Neuronal stem cell (in vitro differentiated cells): ENCODE measurements at regions not wholly inside any gene's neighbourhood (a gene's known extent, or its start where the extent isn't known, plus 50 kb on each side); places are given as distances from the start of the nearest gene placed in this dataset.
A peak's percentile ranks its signal among the peaks of the same experiment; 100 is the strongest.

Experiments used
- DNase-seq: peaks from one replicate; pipeline ENCODE4 v3.0.0-alpha.2; 2013; ENCODE audit warnings: low spot score
- H2AFZ ChIP-seq: one replicate; pipeline ENCODE4 v1.6.1; 2013; ENCODE audit warnings: mild to moderate bottlenecking, low read length, inconsistent platforms
- H2AK5ac ChIP-seq: 2 replicates; pipeline ENCODE4 v1.6.1; 2013; ENCODE audit warnings: low read depth, mild to moderate bottlenecking, inconsistent platforms, low read length, moderate library complexity, mixed read lengths
- H2BK120ac ChIP-seq: 2 replicates; pipeline ENCODE4 v1.6.1; 2013; ENCODE audit warnings: low read depth, mild to moderate bottlenecking, inconsistent platforms, low read length, moderate library complexity, mixed read lengths
- H2BK12ac ChIP-seq: one replicate; pipeline ENCODE4 v1.6.1; 2013; ENCODE audit warnings: low read length, inconsistent platforms
- H2BK15ac ChIP-seq: 2 replicates; pipeline ENCODE4 v1.6.1; 2013; ENCODE audit warnings: mild to moderate bottlenecking, low read length, inconsistent platforms, mixed read lengths
- H2BK5ac ChIP-seq: one replicate; pipeline ENCODE4 v1.6.1; 2013; ENCODE audit warnings: inconsistent platforms, mild to moderate bottlenecking, low read length, moderate library complexity
- H3K14ac ChIP-seq: one replicate; pipeline ENCODE4 v1.6.1; 2013; ENCODE audit warnings: low read length, inconsistent platforms
- H3K18ac ChIP-seq: 2 replicates; pipeline ENCODE4 v1.6.1; 2013; ENCODE audit warnings: low read length, inconsistent platforms
- H3K23ac ChIP-seq: 2 replicates; pipeline ENCODE4 v1.6.1; 2013; ENCODE audit warnings: low read depth, mild to moderate bottlenecking, mixed read lengths, low read length, inconsistent platforms; ENCODE audit not compliant: poor library complexity
- H3K27ac ChIP-seq: replicated peaks from 3 replicates; pipeline ENCODE4 v1.5.1; 2013; ENCODE audit warnings: low read length, inconsistent platforms
- H3K27me3 ChIP-seq, 3 experiments: 2 replicates each; pipeline ENCODE4 v1.6.1; 2013; ENCODE audit warnings: low read length in 3 of 3, mild to moderate bottlenecking in 2 of 3, inconsistent platforms in 1 of 3, low read depth in 1 of 3, mixed read lengths in 1 of 3, moderate library complexity in 1 of 3; ENCODE audit not compliant: control insufficient read depth in 3 of 3, insufficient read depth in 3 of 3
- H3K36me3 ChIP-seq, 2 donors: replicated peaks in 1 of 2; 2 replicates each; pipeline ENCODE4 v1.6.1; 2013; ENCODE audit warnings: low read length in 2 of 2; ENCODE audit not compliant: control insufficient read depth in 2 of 2, insufficient read depth in 2 of 2
- H3K4ac ChIP-seq: 2 replicates; pipeline ENCODE4 v1.6.1; 2013; ENCODE audit warnings: inconsistent platforms, mild to moderate bottlenecking, low read length, moderate library complexity
- H3K4me1 ChIP-seq, 2 donors: 1 replicate in 1 of 2; 2 replicates in 1 of 2; pipeline ENCODE4 v1.6.1; 2013; ENCODE audit warnings: low read length in 2 of 2, low read depth in 1 of 2; ENCODE audit not compliant: control insufficient read depth in 2 of 2, insufficient read depth in 1 of 2
- H3K4me2 ChIP-seq: one replicate; pipeline ENCODE4 v1.6.1; 2013; ENCODE audit warnings: mild to moderate bottlenecking, low read length, inconsistent platforms; ENCODE audit not compliant: insufficient read depth, poor library complexity, severe bottlenecking
- H3K4me3 ChIP-seq, 2 donors: 2 replicates each; pipeline ENCODE4 v1.5.1; 2013; ENCODE audit warnings: low read length in 2 of 2, mild to moderate bottlenecking in 2 of 2, inconsistent platforms in 1 of 2, moderate library complexity in 1 of 2
- H3K79me1 ChIP-seq: one replicate; pipeline ENCODE4 v1.6.1; 2013; ENCODE audit warnings: low read depth, mild to moderate bottlenecking, inconsistent platforms, low read length, moderate library complexity
- H3K9ac ChIP-seq: one replicate; pipeline ENCODE4 v1.6.1; 2013; ENCODE audit warnings: mild to moderate bottlenecking, low read depth, low read length, inconsistent platforms; ENCODE audit not compliant: poor library complexity
- H3K9me3 ChIP-seq, 2 donors: replicated peaks in 1 of 2; 2 replicates each; pipeline versions ENCODE3 to v1.6.1; 2013; ENCODE audit warnings: low read length in 2 of 2, mild to moderate bottlenecking in 2 of 2, inconsistent platforms in 1 of 2, low read depth in 1 of 2, mixed read lengths in 1 of 2, moderate library complexity in 1 of 2; ENCODE audit not compliant: control insufficient read depth in 2 of 2, insufficient read depth in 1 of 2
- H4K8ac ChIP-seq: one replicate; pipeline ENCODE4 v1.6.1; 2013; ENCODE audit warnings: low read depth, mild to moderate bottlenecking, inconsistent platforms, low read length, moderate library complexity
- H4K91ac ChIP-seq: one replicate; pipeline ENCODE4 v1.6.1; 2013; ENCODE audit warnings: low read length, low read depth, mild to moderate bottlenecking, inconsistent platforms; ENCODE audit not compliant: poor library complexity
- WGBS, 2 donors: extraction: QIAGEN DNeasy Blood & Tissue Kit; methylation state at CpG; one replicate each; pipeline ENCODE4 v1.1.7; 2013; ENCODE audit warnings: missing lambda C conversion rate in 2 of 2, mixed read lengths in 1 of 2; ENCODE audit not compliant: insufficient read length in 2 of 2, insufficient replicate concordance in 1 of 2; ENCODE audit errors: extremely low coverage in 2 of 2; 5-methylcytosine and 5-hydroxymethylcytosine counted together

- Histone ChIP-seq H3K9ac (no peak overlapping the region), H3K4me3 (no peak overlapping the region), H4K91ac (no peak overlapping the region), H2BK12ac (no peak overlapping the region), H2BK120ac (no peak overlapping the region), H3K27me3 (peaks cover 0 to 23% (median 0%) of the 10 kb centered on the region in 3 experiments), H2BK15ac (no peak overlapping the region), H2AFZ (no peak overlapping the region), H3K4me2 (no peak overlapping the region), H3K79me1 (no peaks in the 10 kb centered on the region), H4K8ac (no peak overlapping the region), H3K27ac (no peak overlapping the region), H3K4me1 (peaks cover 0 to 7% of the 10 kb centered on the region in 2 donors), H2AK5ac (no peak overlapping the region), H3K36me3 (no peaks in the 10 kb centered on the region), H3K14ac (no peak overlapping the region), H3K9me3 (no peaks in the 10 kb centered on the region), H3K4ac (no peak overlapping the region), H3K18ac (no peak overlapping the region), H3K23ac (no peak overlapping the region), H2BK5ac (no peak overlapping the region)
- WGBS, 2 donors = no CpG with 5 or more reads among the region's 6 CpGs
- DNase-seq = no peak
These were observed 272.7 kb upstream of the MVB12B start for GRCh38 chr9:126053913-126054312.

- H2AK5ac ChIP-seq = peak overlapping the region; percentile 47
- no peak overlapping the region for H3K27ac ChIP-seq
- no peak overlapping the region for H4K91ac ChIP-seq
- no peak overlapping the region for H2BK12ac ChIP-seq
- H4K8ac ChIP-seq = no peak overlapping the region
- no peaks in the 10 kb centered on the region for H3K79me1 ChIP-seq
- no peak for DNase-seq
- no peak overlapping the region for H3K4ac ChIP-seq
- H3K9ac ChIP-seq = no peak overlapping the region
- H3K18ac ChIP-seq = peak overlapping the region; percentile 27
- H3K36me3 ChIP-seq = no peaks in the 10 kb centered on the region
- peaks cover 0 to 26% (median 0%) of the 10 kb centered on the region in 3 experiments for H3K27me3 ChIP-seq
- no CpG with 5 or more reads among the region's 16 CpGs for WGBS, 2 donors
- H3K9me3 ChIP-seq = no peaks in the 10 kb centered on the region
- H2BK120ac ChIP-seq = no peak overlapping the region
- no peak overlapping the region for H2BK5ac ChIP-seq
- H3K14ac ChIP-seq = no peak overlapping the region
- no peak overlapping the region for H3K23ac ChIP-seq
- no peak overlapping the region for H2AFZ ChIP-seq
- H2BK15ac ChIP-seq = peak overlapping the region; percentile 31
- no peak overlapping the region for H3K4me2 ChIP-seq
- peaks cover 0 to 2% of the 10 kb centered on the region in 2 donors for H3K4me1 ChIP-seq
- no peak overlapping the region for H3K4me3 ChIP-seq
These were observed 271.1 kb upstream of the MVB12B start for GRCh38 chr9:126055381-126055985.

- no CpG with 5 or more reads among the region's 10 CpGs for WGBS, 2 donors
These were observed 270.2 kb upstream of the MVB12B start for GRCh38 chr9:126056312-126057021.

GRCh38 chr9:126057121-126057825, 269.4 kb upstream of the MVB12B start:
- no peak for DNase-seq
- Histone ChIP-seq H3K14ac (no peak overlapping the region), H3K4me3 (no peak overlapping the region), H2BK12ac (no peak overlapping the region), H3K4ac (no peak overlapping the region), H2AFZ (no peak overlapping the region), H3K23ac (no peak overlapping the region), H3K36me3 (no peaks in the 10 kb centered on the region), H3K4me1 (peaks cover 0 to 5% of the 10 kb centered on the region in 2 donors), H2BK5ac (no peak overlapping the region), H3K9me3 (no peaks in the 10 kb centered on the region), H3K27ac (no peak overlapping the region), H2BK15ac (no peak overlapping the region), H3K27me3 (peaks cover 0 to 26% (median 0%) of the 10 kb centered on the region in 3 experiments), H3K9ac (no peak overlapping the region), H3K18ac (no peak overlapping the region), H4K91ac (no peak overlapping the region), H3K4me2 (no peak overlapping the region), H2BK120ac (no peak overlapping the region), H3K79me1 (no peaks in the 10 kb centered on the region), H2AK5ac (no peak overlapping the region), H4K8ac (no peak overlapping the region)
- WGBS, 2 donors = no CpG with 5 or more reads among the region's 31 CpGs

More at GRCh38 chr9:126056312-126057021, 270.2 kb upstream of the MVB12B start:
- Histone ChIP-seq H4K8ac (no peak overlapping the region), H2BK5ac (no peak overlapping the region), H3K14ac (no peak overlapping the region), H3K4me3 (no peak overlapping the region), H2BK15ac (no peak overlapping the region), H3K18ac (no peak overlapping the region), H3K4ac (no peak overlapping the region), H2BK12ac (no peak overlapping the region), H3K9ac (no peak overlapping the region), H4K91ac (no peak overlapping the region), H3K23ac (no peak overlapping the region), H3K4me1 (peaks cover 0 to 5% of the 10 kb centered on the region in 2 donors), H2AK5ac (peak overlapping the region; percentile 47), H3K36me3 (no peaks in the 10 kb centered on the region), H3K79me1 (no peaks in the 10 kb centered on the region), H3K27me3 (peaks cover 0 to 26% (median 0%) of the 10 kb centered on the region in 3 experiments), H2BK120ac (no peak overlapping the region), H3K27ac (no peak overlapping the region), H3K9me3 (no peaks in the 10 kb centered on the region), H3K4me2 (no peak overlapping the region), H2AFZ (no peak overlapping the region)
- DNase-seq = no peak
